GM18867 (cell line): ENCODE measurements at regions not wholly inside any gene's neighbourhood (a gene's known extent, or its start where the extent isn't known, plus 50 kb on each side); places are given as distances from the start of the nearest gene placed in this dataset.
A peak's percentile ranks its signal among the peaks of the same experiment; 100 is the strongest.

Source experiments
- ATAC-seq: cut with Tn5 transposase; IDR thresholded peaks from one replicate; pipeline ENCODE4 v1.9.1; 2021; ENCODE audit warnings: mild to moderate bottlenecking, moderate library complexity; ENCODE audit not compliant: unreplicated experiment

GRCh38 chr4:45647823-45648222 is 476.0 kb downstream of the GABRG1 start:
- ATAC-seq, result no peak

DNA sequence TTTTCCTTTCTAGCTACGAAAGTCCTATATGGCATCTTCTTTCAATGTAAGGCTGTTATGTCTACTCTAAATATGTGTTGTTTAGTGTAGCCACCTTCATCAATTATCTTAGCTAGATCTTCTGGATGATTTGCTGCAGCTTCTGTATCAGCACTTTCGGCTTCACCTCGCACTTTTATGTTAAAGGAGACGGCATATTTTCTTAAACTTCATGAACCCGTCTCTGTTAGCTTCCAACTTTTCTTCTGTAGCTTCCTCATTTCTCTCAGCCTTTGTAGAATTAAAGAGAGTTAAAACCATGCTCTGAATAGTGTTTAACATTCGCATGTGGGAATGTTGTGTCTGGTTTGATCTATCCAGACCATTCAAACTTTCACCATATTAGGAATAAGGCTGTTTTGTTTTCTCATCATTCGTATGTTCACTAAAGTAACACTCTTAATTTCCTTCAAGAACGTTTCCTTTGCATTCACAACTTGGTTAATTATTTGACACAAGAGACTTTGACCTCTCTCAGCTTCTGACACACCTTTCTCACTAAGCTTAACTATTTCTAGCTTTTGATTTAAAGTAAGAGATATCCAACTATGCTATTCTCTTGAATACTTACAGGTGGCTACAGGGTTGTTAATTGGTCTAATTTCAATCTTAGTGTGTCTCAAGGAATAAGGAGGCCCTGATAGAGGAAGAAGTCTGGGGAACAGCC is 476.8 kb downstream of the GABRG1 start:
- no peak for ATAC-seq

DNA sequence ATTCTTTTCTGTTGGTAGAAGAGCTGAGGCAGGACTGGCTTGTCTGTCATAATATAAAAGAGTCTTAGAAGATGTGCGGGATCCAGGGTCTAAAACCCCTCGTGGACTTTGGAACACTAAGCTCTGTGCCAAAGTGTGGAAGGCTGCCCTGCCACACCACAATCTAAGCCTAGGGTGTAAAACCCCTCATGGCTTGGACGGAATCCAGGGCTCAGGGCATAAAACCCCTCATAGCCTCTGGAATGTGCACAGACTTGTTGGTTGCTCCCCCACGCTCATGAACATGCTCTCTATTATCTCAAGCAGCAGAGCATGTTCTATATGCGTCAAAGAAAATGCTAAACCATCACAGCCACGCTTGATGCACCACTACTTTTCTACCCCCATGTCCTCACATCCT is 483.6 kb downstream of the GABRG1 start:
- ATAC-seq, result no peak

GRCh38 chr4:45638641-45639040 is 485.2 kb downstream of the GABRG1 start:
- ATAC-seq, result no peak

DNA sequence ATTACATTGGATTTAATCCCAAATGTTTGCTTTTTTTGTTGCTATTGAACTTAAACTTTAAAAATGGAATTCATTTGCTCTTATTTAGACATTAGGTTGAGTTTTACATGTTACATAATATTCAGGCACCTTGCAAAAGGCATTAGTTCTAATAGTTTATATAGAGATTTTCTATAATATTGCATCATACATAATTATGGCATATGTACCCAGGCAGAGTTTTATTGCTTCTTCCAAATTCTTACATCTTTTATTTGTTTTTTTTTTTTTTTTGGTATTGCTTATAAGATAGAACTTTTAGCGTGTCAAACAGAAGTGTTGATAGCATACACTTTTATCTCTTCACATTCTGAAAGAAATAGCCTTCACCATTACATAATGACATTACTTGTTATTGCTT is 487.7 kb downstream of the GABRG1 start:
- no peak for ATAC-seq

- ATAC-seq, result no peak
Measured at GRCh38 chr4:45629717-45630116, 494.1 kb downstream of the GABRG1 start.

GRCh38 chr4:45621971-45622370 is 501.9 kb downstream of the GABRG1 start:
- ATAC-seq, result no peak

DNA sequence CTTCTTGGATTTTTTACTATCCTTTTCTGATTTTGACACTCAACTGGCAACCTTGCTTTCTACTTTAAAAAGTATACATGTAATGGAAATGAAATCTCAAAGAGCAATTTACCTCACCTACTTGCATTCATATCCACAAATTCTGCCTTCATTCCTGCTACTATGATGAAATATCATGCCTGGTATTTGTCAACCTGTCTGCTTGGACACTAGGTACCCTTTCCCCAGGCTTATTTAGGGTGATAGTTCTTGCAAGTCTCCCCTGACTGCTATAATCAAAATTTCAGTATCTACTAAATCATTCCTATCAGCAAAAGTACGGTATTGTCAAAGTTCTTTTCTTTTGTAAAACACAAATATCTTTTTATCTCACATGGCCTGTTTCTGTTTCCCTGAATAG is 503.0 kb downstream of the GABRG1 start:
- no peak for ATAC-seq

GRCh38 chr4:45596379-45597101 is 527.3 kb downstream of the GABRG1 start:
- no peak for ATAC-seq

GRCh38 chr4:45580334-45580733 is 543.5 kb downstream of the GABRG1 start:
- ATAC-seq, result no peak

DNA sequence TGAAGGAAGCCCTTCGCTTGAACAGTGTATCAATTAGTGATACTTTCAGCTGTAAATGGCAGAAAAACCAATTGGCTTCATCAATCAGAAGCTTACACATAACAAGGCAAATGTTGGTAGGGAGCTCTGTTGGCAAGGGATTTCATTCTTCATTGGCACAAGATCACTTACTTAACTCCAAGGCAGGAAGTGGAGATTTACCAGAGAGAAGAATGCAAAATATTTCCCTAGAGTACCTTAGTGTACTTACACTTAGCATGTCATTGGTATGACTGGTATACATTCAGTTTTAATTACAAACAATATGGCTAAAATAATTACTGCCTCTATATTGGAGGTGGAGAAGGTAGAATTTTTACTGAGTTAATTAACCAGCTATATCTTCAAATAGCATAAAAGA is 545.0 kb downstream of the GABRG1 start:
- ATAC-seq, result no peak

DNA sequence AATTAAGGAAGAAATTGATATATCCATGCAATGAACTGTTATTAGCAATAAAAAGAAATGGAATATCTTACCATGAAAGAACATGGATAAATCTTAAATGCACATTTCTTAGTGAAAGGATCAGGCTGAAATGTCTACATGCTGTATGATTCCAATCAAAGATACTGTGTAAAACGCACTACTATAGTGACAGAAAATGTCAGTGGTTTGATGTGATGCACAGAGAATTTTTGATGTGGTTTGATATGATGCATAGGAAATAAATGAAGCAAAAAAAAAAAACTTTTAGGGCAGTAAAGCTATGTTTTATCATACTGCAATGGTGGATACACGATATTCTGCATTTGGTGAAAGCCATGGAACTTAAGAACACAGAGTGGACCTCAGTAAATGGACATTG is 547.6 kb downstream of the GABRG1 start:
- ATAC-seq, result no peak

- no peak for ATAC-seq
Measured at GRCh38 chr4:45569619-45570018, 554.2 kb downstream of the GABRG1 start.

DNA sequence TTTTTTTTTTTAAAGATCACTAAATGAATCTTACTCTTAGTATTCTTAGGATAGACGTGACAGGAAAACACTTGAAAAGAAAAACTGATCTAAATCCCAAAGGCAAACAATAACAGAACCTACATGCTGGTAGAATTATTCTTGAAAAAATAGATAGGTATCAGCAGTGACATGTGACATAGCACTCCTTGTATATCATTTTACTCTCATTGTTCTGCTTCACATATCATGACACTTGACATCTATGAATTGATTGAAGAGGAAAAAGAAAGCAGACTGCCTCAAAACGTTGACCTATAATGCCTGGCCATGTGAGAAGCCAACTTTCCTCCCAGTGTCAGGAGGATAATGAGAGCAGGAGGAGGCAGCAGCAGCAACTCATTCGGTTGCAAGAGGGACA is 555.2 kb downstream of the GABRG1 start:
- no peak for ATAC-seq

DNA sequence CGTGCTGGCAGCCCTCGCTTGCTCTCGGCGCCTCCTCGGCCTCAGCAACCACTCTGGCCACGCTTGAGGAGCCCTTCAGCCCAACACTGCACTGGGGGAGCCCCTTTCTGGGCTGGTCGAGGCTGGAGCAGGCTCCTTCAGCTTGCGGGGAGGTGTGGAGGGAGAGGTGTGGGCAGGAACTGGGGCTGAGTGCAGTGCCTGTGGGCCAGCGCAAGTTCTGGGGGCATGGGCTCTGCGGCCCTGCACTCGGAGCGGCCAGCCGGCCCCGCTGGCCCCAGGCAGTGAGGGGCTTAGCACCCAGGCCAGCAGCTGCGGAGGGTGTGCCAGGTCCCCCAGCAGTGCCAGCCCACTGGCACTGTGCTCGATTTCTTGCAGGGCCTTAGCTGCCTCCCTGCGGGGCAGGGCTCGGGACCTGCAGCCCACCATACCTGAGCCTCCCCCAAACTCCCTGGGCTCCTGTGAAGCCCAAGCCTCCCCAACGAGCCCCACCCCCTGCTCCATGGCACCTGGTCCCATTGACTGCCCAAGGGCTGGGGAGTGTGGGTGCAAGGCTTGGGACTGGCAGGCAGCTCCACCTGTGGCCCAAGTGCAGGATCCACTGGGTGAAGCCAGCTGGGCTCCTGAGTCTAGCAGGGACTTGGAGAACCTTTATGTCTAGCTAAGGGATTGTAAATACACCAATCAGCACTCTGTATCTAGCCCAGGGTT is 556.8 kb downstream of the GABRG1 start:
- no peak for ATAC-seq

GRCh38 chr4:45554423-45554822 is 569.4 kb downstream of the GABRG1 start:
- ATAC-seq, result no peak

- ATAC-seq, result peak; percentile 74
Measured at GRCh38 chr4:45550766-45551366, 573.0 kb downstream of the GABRG1 start.

DNA sequence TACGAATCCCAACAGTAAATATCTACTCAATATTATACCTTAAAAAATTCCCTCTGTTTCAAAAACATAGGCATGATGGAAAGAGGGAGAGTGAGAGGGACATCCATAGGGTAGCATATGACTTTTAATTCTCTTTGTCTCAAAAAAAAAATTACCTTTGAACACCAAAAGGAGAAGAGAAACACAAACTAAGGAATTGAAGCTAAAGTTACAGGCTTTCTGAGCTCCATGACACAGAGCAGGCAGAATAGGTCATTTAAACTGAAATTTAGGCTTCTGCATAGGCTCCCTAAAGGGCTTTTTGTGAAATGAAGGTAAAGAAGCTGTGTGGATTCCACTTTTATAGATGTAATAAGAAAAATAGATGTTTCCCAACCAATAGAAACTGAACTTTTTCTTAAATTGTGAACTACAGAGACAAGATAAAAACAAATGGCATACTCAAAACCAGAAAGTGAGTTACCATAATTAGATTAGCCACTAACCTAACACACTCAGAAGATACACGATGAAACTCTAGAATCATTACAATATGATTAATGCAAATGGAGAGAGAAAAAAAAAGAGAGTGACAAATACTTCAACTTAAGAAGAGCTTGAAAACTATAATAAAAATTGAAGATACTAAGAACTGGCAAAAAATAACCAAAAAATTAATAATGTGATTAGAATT is 584.6 kb downstream of the GABRG1 start:
- ATAC-seq, result peak; percentile 78

- no peak for ATAC-seq
Measured at GRCh38 chr4:45530498-45530897, 593.4 kb downstream of the GABRG1 start.

DNA sequence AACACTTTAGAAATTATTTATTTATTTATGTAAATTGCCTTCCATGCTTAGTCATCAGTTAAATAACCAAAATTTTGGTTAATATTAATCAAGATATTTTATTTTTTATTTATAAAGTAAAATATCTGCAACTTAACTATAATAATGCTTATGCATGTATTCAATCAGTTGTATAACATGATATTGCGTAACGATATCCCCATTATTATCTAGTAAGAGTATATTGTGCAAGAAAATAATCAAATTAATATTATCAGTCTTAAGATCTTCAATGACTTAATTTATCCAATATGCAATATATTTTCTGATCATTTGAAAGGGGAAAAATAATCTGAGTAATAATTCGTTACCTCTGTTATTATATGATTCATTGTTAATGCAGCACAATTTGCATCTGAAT is 596.7 kb downstream of the GABRG1 start:
- ATAC-seq, result no peak

GRCh38 chr4:45518832-45519231 is 605.0 kb downstream of the GABRG1 start:
- no peak for ATAC-seq
